Testis (tissue), 2 donors: ENCODE measurements at regions not wholly inside any gene's neighbourhood (a gene's known extent, or its start where the extent isn't known, plus 50 kb on each side); places are given as distances from the start of the nearest gene placed in this dataset.

Experiments
- DNase-seq: peaks from one replicate; pipeline ENCODE4 v3.0.0-alpha.2; 2019
- H3K27ac ChIP-seq, 2 donors: fragments of 200-600 bp; sonication (generic); one replicate each; pipeline ENCODE4 v1.5.1; 2019
- H3K27me3 ChIP-seq: fragments of 200-600 bp; sonication (generic); one replicate; pipeline ENCODE4 v1.5.1; 2019
- H3K36me3 ChIP-seq: fragments of 200-600 bp; sonication (generic); one replicate; pipeline ENCODE4 v1.5.1; 2017; ENCODE audit warnings: low read depth; ENCODE audit errors: missing control alignments
- H3K4me1 ChIP-seq: fragments of 200-600 bp; sonication (generic); one replicate; pipeline ENCODE4 v1.5.1; 2019
- H3K4me3 ChIP-seq, 2 donors: fragments of 200-600 bp; sonication (generic); one replicate each; pipeline ENCODE4 v1.5.1; 2017 to 2019
- H3K9me3 ChIP-seq: fragments of 200-600 bp; sonication (generic); one replicate; pipeline ENCODE4 v1.5.1; 2017
- CTCF ChIP-seq, 3 experiments: fragments of 450-650 bp in 2 of 3; fragments of 200-600 bp in 1 of 3; sonication (generic) in 1 of 3; IDR thresholded peaks; one replicate each; pipeline ENCODE4 v1.5.1; 2016 to 2019; ENCODE audit warnings: antibody characterized with exemption in 3 of 3, mild to moderate bottlenecking in 2 of 3, moderate library complexity in 1 of 3
- POLR2A ChIP-seq: fragments of 450-650 bp; IDR thresholded peaks from one replicate; pipeline ENCODE4 v1.6.1; 2017; ENCODE audit warnings: antibody characterized with exemption, mild to moderate bottlenecking, moderate library complexity
- WGBS, 2 donors: methylation state at CpG; one replicate each; pipeline ENCODE4 v1.1.5; 2018; 5-methylcytosine and 5-hydroxymethylcytosine counted together
- intact Hi-C: fragments of 100-400 bp; cut with DNase I; formaldehyde crosslinking; loops from one replicate; pipeline ENCODE4 v1.15.1; 2023; ENCODE audit warnings: low total_unique reads

GRCh38 chr2:200063155-200063554, 107.8 kb downstream of the MAIP1 start:
- H3K27me3 ChIP-seq = no peaks in the 10 kb centered on the region
- H3K9me3 ChIP-seq = no peaks in the 10 kb centered on the region
- H3K36me3 ChIP-seq = no peaks in the 10 kb centered on the region
- no peak overlapping the region for H3K4me3 ChIP-seq
- no peak for DNase-seq
- WGBS, 2 donors = 75 to 84% methylated on average over 3 of the region's 3 CpGs
- no peak overlapping the region for H3K27ac ChIP-seq
- H3K4me1 ChIP-seq = no peaks in the 10 kb centered on the region
- no peak for TF ChIP-seq POLR2A
- no peak for TF ChIP-seq CTCF (IDR thresholded peaks at IDR 0.05)
- intact Hi-C loops = no loop called here

- Histone ChIP-seq H3K4me3 (no peak overlapping the region), H3K27me3 (no peaks in the 10 kb centered on the region), H3K9me3 (no peaks in the 10 kb centered on the region), H3K36me3 (no peaks in the 10 kb centered on the region), H3K27ac (no peak overlapping the region), H3K4me1 (no peaks in the 10 kb centered on the region)
- DNase-seq = no peak
- TF ChIP-seq CTCF (IDR thresholded peaks at IDR 0.05) (no peak), POLR2A (no peak)
- WGBS, 2 donors = 65 to 68% methylated on average over 1 of the region's 1 CpG
- intact Hi-C loops = no loop called here
Measured at GRCh38 chr2:200064879-200065278, 109.5 kb downstream of the MAIP1 start.

- Histone ChIP-seq H3K36me3 (no peaks in the 10 kb centered on the region), H3K4me3 (no peak overlapping the region), H3K9me3 (no peaks in the 10 kb centered on the region), H3K27me3 (no peaks in the 10 kb centered on the region), H3K4me1 (no peaks in the 10 kb centered on the region), H3K27ac (no peak overlapping the region)
- TF ChIP-seq CTCF (IDR thresholded peaks at IDR 0.05) (no peak), POLR2A (no peak)
- intact Hi-C loops = no loop called here
- DNase-seq = no peak
- WGBS, 2 donors = 53 to 60% methylated on average over 2 of the region's 2 CpGs
Measured at GRCh38 chr2:200065477-200065876, 110.1 kb downstream of the MAIP1 start.

GRCh38 chr2:200066417-200066816, 111.0 kb downstream of the MAIP1 start:
- WGBS, 2 donors = 73 to 77% methylated on average over 2 of the region's 2 CpGs
- Histone ChIP-seq H3K27ac (no peak overlapping the region), H3K9me3 (no peaks in the 10 kb centered on the region), H3K4me3 (no peak overlapping the region), H3K27me3 (no peaks in the 10 kb centered on the region), H3K4me1 (no peaks in the 10 kb centered on the region), H3K36me3 (no peaks in the 10 kb centered on the region)
- intact Hi-C loops = no loop called here
- no peak for DNase-seq
- TF ChIP-seq POLR2A (no peak), CTCF (IDR thresholded peaks at IDR 0.05) (no peak)

GRCh38 chr2:200068642-200069041, 113.3 kb downstream of the MAIP1 start:
- Histone ChIP-seq H3K36me3 (no peaks in the 10 kb centered on the region), H3K4me1 (no peaks in the 10 kb centered on the region), H3K27me3 (no peaks in the 10 kb centered on the region), H3K9me3 (no peaks in the 10 kb centered on the region), H3K4me3 (no peak overlapping the region), H3K27ac (no peak overlapping the region)
- intact Hi-C loops = no loop called here
- TF ChIP-seq CTCF (IDR thresholded peaks at IDR 0.05) (no peak), POLR2A (no peak)
- DNase-seq = no peak
